Skeletal muscle satellite cell (primary cell): ENCODE measurements at regions not wholly inside any gene's neighbourhood (a gene's known extent, or its start where the extent isn't known, plus 50 kb on each side); places are given as distances from the start of the nearest gene placed in this dataset.
"Not testable (repeated sequence)": the region's sequence is repeated elsewhere in the genome, so short reads cannot be mapped to it uniquely, and the experiment has no call there.

ENCODE experiments used
- H3K27me3 ChIP-seq: 2 replicates; pipeline ENCODE4 v1.7.0; 2013; ENCODE audit warnings: low read length; ENCODE audit not compliant: control insufficient read depth, insufficient read depth
- H3K36me3 ChIP-seq: 2 replicates; pipeline ENCODE4 v1.7.0; 2013; ENCODE audit warnings: mild to moderate bottlenecking, control low read depth, low read length; ENCODE audit not compliant: insufficient read depth
- H3K4me1 ChIP-seq: 2 replicates; pipeline ENCODE4 v1.7.0; 2013; ENCODE audit warnings: low read length; ENCODE audit not compliant: control insufficient read depth, insufficient read depth
- H3K4me2 ChIP-seq: 2 replicates; pipeline ENCODE4 v1.7.0; 2013; ENCODE audit warnings: mild to moderate bottlenecking, low read length
- H3K4me3 ChIP-seq: 2 replicates; pipeline ENCODE4 v1.7.0; 2013; ENCODE audit warnings: low read length
- H3K9ac ChIP-seq: 2 replicates; pipeline ENCODE4 v1.7.0; 2013; ENCODE audit warnings: mild to moderate bottlenecking, low read depth, low read length, moderate library complexity
- H3K9me3 ChIP-seq: replicated peaks from 2 replicates; pipeline ENCODE4 v1.7.0; 2013; ENCODE audit warnings: mild to moderate bottlenecking, control low read depth, low read length

DNA sequence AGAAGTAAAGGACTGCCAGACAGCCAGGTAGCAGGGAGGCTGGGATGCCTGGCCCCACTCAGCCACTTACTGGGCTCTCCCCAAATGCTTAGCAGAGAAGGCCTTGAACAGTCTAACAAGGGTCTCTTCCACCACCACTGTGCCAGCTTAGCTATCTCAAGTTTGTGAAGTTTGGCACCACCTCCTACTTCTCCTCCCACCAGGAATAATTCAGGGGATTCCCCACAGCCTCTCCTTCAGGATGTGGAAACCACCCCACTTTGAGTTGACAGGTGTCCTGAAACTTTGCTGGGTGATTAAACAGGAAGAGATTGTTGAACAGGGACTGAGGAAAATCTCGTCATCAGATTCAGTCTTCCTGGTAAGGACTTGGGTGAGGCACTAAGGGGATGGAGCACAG lies 59.4 kb upstream of the ATP1B1 start:
- Histone ChIP-seq H3K27me3 (no peaks in the 10 kb centered on the region), H3K36me3 (no peaks in the 10 kb centered on the region), H3K4me1 (no peaks in the 10 kb centered on the region), H3K4me2 (no peak overlapping the region), H3K4me3 (no peak overlapping the region), H3K9me3 (no peaks in the 10 kb centered on the region), H3K9ac (no peak overlapping the region)

DNA sequence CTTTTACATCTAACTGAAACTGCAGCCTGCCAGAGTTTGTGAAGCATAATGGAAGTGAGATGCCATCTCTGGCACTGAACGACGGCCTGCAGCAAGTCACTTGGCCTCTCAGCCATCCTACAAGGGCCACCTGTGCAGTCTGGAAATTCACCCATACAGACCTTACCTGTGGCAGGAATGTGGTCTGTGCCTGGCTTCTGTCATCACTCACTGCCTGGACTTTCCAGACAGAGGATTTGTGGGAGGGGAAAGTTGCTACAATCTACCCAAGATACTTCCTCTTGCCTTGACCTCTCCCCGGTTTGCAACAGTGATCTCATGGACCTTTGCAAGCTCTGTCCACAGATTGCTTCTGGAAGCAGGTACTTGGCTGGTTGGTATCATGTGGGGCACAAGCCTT lies 58.4 kb upstream of the ATP1B1 start:
- Histone ChIP-seq H3K27me3 (no peaks in the 10 kb centered on the region), H3K9me3 (no peaks in the 10 kb centered on the region), H3K9ac (no peak overlapping the region), H3K4me2 (no peak overlapping the region), H3K36me3 (no peaks in the 10 kb centered on the region), H3K4me1 (no peaks in the 10 kb centered on the region), H3K4me3 (no peak overlapping the region)

DNA sequence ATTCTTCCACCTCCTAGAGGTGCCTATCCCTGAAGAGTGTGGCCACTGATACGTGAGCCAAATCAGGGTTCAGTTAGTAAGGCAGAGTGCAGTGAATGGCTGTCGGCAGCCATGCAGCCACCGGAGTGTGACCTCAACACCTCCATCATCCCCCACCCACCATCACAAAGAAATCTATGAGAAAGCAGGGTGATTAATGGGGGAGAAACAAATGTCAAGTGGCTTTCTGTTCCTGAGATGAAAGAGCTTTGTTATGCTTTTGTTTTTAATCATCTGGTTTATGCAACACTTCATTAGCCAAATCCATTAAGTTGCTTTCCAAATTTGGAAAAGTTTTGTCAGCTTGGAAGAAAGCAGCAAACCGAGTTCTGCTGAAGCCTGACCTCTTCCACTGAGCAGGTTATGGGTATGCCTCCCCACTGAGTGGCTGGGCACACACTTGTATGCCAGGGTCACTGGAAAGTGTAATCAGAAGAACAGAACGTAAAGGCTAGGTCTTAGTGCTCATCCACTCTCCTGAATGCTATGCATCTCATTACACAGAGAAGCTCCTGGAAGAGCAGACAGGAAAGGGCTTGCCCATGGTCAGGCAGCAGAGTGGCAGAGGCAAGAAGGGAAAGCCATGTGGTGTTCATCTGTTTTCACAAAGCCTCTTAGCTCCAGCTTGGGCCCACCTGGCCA lies 57.1 kb upstream of the ATP1B1 start:
- Histone ChIP-seq H3K9me3 (no peaks in the 10 kb centered on the region), H3K4me1 (no peaks in the 10 kb centered on the region), H3K9ac (no peak overlapping the region), H3K36me3 (no peaks in the 10 kb centered on the region), H3K4me3 (no peak overlapping the region), H3K27me3 (no peaks in the 10 kb centered on the region), H3K4me2 (no peak overlapping the region)

DNA sequence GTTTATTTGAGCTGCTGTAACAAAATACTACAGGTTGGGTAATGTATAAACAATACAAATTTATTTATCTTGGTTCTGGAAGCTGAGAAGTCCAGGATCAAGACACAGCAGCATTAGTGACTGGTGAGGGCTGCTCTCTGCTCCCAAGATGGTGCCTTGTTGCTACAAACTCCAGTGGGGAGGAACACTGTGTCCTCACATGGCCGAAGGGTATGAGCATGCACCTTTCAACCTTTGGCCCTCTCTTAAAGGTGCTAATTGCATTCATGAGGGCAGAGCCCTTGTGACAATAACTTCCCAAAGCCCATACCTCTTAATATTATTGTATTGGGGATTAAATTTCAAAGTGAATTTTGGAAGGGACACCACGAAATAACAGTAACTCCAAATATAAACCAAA lies 55.3 kb upstream of the ATP1B1 start:
- no peak overlapping the region for H3K4me3 ChIP-seq
- no peak overlapping the region for H3K9ac ChIP-seq
- no peaks in the 10 kb centered on the region for H3K27me3 ChIP-seq
- H3K4me1 ChIP-seq, result no peaks in the 10 kb centered on the region
- no peak overlapping the region for H3K4me2 ChIP-seq
- no peaks in the 10 kb centered on the region for H3K36me3 ChIP-seq
- H3K9me3 ChIP-seq, result no peaks in the 10 kb centered on the region

DNA sequence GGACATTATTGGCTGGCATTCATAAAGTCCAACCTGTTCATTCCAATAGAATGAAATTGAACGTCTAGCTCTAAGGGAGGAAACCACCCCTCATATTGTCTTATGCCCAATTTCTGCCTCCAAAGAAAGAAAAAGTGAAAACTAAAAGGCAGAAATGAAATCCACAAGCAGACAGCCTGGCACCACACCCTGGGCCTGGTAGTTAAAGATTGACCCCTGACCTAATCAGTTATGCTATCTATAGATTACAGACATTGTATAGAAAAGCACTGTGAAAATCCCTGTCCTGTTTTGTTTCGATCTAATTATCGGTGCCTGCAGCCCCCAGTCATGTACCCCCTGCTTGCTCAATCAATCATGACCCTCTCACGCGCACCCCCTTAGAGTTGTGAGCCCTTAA lies 54.3 kb upstream of the ATP1B1 start:
- H3K4me2 ChIP-seq, H3K4me3 ChIP-seq, H3K9me3 ChIP-seq, H3K36me3 ChIP-seq, H3K4me1 ChIP-seq, H3K9ac ChIP-seq, H3K27me3 ChIP-seq: not testable (repeated sequence)

DNA sequence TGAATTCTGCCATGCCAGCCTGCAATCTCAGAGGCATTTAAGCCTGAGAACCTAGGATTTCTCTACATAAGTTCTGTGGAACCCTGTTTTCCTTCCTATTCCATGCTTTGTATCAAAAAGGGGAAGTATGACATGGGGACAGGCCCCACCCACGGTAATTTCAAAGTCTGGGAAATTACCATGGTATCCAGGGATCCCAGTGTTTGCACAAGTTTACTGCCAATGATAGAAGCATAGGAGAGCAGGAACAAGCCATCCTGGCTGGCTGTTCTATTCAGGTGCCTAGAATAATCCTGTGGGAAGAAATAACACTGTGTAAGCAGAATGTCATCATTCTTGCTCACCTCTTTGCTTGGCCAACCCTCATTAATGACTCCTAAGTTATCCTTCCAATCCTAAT lies 53.8 kb upstream of the ATP1B1 start:
- H3K9ac ChIP-seq, result no peak overlapping the region
- no peaks in the 10 kb centered on the region for H3K9me3 ChIP-seq
- no peak overlapping the region for H3K4me2 ChIP-seq
- no peak overlapping the region for H3K4me3 ChIP-seq
- no peaks in the 10 kb centered on the region for H3K36me3 ChIP-seq
- H3K27me3 ChIP-seq, result no peaks in the 10 kb centered on the region
- H3K4me1 ChIP-seq, result no peaks in the 10 kb centered on the region

DNA sequence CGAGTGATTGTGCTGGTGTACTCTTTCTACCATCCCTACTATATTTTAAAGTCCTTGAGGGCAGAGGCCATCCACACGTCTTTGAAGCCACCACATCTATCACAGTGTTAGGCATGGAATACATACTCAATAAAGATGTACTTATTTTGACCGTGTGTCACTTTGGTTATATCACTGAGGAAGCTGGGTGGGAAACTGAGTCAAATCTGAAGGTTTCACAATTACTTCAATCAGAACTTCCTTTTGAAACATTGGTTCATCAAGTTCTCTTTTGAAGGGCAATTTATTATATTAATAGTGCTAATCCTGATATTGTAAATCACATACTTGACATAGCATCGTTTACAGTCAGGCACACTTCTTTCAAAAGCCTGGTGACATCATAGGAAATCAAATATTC lies 53.3 kb upstream of the ATP1B1 start:
- Histone ChIP-seq H3K4me1 (no peaks in the 10 kb centered on the region), H3K36me3 (no peaks in the 10 kb centered on the region), H3K9me3 (no peaks in the 10 kb centered on the region), H3K4me3 (no peak overlapping the region), H3K4me2 (no peak overlapping the region), H3K27me3 (no peaks in the 10 kb centered on the region), H3K9ac (no peak overlapping the region)
